ENCODE measurements at regions not wholly inside any gene's neighbourhood (a gene's known extent, or its start where the extent isn't known, plus 50 kb on each side); places are given as distances from the start of the nearest gene placed in this dataset.

- DNase-seq = no peak
- Histone ChIP-seq H3K9ac (no peak overlapping the region), H3K4me1 (ENCODE audit: insufficient read depth) (no peaks in the 10 kb centered on the region), H4K20me1 (ENCODE audit: insufficient read depth) (no peaks in the 10 kb centered on the region), H3K36me3 (ENCODE audit: low read depth) (no peaks in the 10 kb centered on the region), H3K9me2 (ENCODE audit: insufficient read depth) (no peaks in the 10 kb centered on the region), H3F3A (ENCODE audit: insufficient read depth) (no peaks in the 10 kb centered on the region), H2AFZ (no peak overlapping the region), H3K4me2 (ENCODE audit: unreplicated experiment) (no peak overlapping the region), H3K27ac (no peak overlapping the region), H3K27me3 (replicated peaks; ENCODE audit: insufficient read depth) (0 out of 2 replicates have a peak, but pooled peaks cover under 1% of the 10 kb centered on the region), H3K79me2 (ENCODE audit: insufficient read depth) (no peaks in the 10 kb centered on the region), H3K9me3 (ENCODE audit: low read depth) (no peaks in the 10 kb centered on the region), H3K4me3 (no peak overlapping the region)
- TF ChIP-seq EZH2phosphoT487 (IDR thresholded peaks at IDR 0.05; ENCODE audit: insufficient read depth, low read depth) (no peak), EZH2 (IDR thresholded peaks at IDR 0.05; ENCODE audit: insufficient read depth, poor library complexity, severe bottlenecking) (no peak)
- 22 to 43% methylated on average over 2 of the region's 2 CpGs for WGBS, 2 experiments (ENCODE audit: low coverage in 1 of 2, low lambda C conversion rate in 2 of 2, missing lambda C conversion rate in 2 of 2)
- in situ Hi-C loops (cut with MboI) = no loop called here
These were observed 207.9 kb upstream of the DIO3 start for GRCh38 chr14:101353422-101353821.

GRCh38 chr14:101354726-101355125, 206.6 kb upstream of the DIO3 start:
- no peaks in the 10 kb centered on the region for H3K9me3 ChIP-seq (ENCODE audit: low read depth)
- H3K36me3 ChIP-seq (ENCODE audit: low read depth) = no peaks in the 10 kb centered on the region
- no peak for DNase-seq
- no peaks in the 10 kb centered on the region for H4K20me1 ChIP-seq (ENCODE audit: insufficient read depth)
- no peaks in the 10 kb centered on the region for H3K4me1 ChIP-seq (ENCODE audit: insufficient read depth)
- H3K27ac ChIP-seq = no peak overlapping the region
- H3F3A ChIP-seq (ENCODE audit: insufficient read depth) = no peaks in the 10 kb centered on the region
- no peaks in the 10 kb centered on the region for H3K79me2 ChIP-seq (ENCODE audit: insufficient read depth)
- H3K27me3 ChIP-seq (replicated peaks; ENCODE audit: insufficient read depth) = 0 out of 2 replicates have a peak, but pooled peaks cover 10% of the 10 kb centered on the region
- H2AFZ ChIP-seq = no peak overlapping the region
- TF ChIP-seq EZH2phosphoT487 (IDR thresholded peaks at IDR 0.05; ENCODE audit: insufficient read depth, low read depth) (no peak), EZH2 (IDR thresholded peaks at IDR 0.05; ENCODE audit: insufficient read depth, poor library complexity, severe bottlenecking) (no peak)
- H3K4me3 ChIP-seq = no peak overlapping the region
- 35 to 45% methylated on average over 2 of the region's 2 CpGs for WGBS, 2 experiments (ENCODE audit: low coverage in 1 of 2, low lambda C conversion rate in 2 of 2, missing lambda C conversion rate in 2 of 2)
- no peak overlapping the region for H3K9ac ChIP-seq
- H3K9me2 ChIP-seq (ENCODE audit: insufficient read depth) = no peaks in the 10 kb centered on the region
- H3K4me2 ChIP-seq (ENCODE audit: unreplicated experiment) = no peak overlapping the region
- in situ Hi-C loops (cut with MboI) = no loop called here

- H3F3A ChIP-seq (ENCODE audit: insufficient read depth) = no peaks in the 10 kb centered on the region
- no peak for DNase-seq
- H2AFZ ChIP-seq = no peak overlapping the region
- no peak overlapping the region for H3K4me3 ChIP-seq
- H3K4me1 ChIP-seq (ENCODE audit: insufficient read depth) = no peaks in the 10 kb centered on the region
- 32 to 36% methylated on average over 5 of the region's 5 CpGs for WGBS, 2 experiments (ENCODE audit: low coverage in 1 of 2, low lambda C conversion rate in 2 of 2, missing lambda C conversion rate in 2 of 2)
- H4K20me1 ChIP-seq (ENCODE audit: insufficient read depth) = no peaks in the 10 kb centered on the region
- in situ Hi-C loops (cut with MboI) = no loop called here
- H3K27me3 ChIP-seq (replicated peaks; ENCODE audit: insufficient read depth) = peaks cover 14% of the 10 kb centered on the region
- TF ChIP-seq EZH2phosphoT487 (IDR thresholded peaks at IDR 0.05; ENCODE audit: insufficient read depth, low read depth) = no peak
- TF ChIP-seq EZH2 (IDR thresholded peaks at IDR 0.05; ENCODE audit: insufficient read depth, poor library complexity, severe bottlenecking) = no peak
- H3K9ac ChIP-seq = no peak overlapping the region
- no peak overlapping the region for H3K27ac ChIP-seq
- H3K9me2 ChIP-seq (ENCODE audit: insufficient read depth) = no peaks in the 10 kb centered on the region
- no peak overlapping the region for H3K4me2 ChIP-seq (ENCODE audit: unreplicated experiment)
- H3K36me3 ChIP-seq (ENCODE audit: low read depth) = no peaks in the 10 kb centered on the region
- no peaks in the 10 kb centered on the region for H3K79me2 ChIP-seq (ENCODE audit: insufficient read depth)
- H3K9me3 ChIP-seq (ENCODE audit: low read depth) = no peaks in the 10 kb centered on the region
These were observed 206.0 kb upstream of the DIO3 start for GRCh38 chr14:101355284-101355683.

GRCh38 chr14:101357038-101357437, 204.3 kb upstream of the DIO3 start:
- no peak overlapping the region for H3K27ac ChIP-seq
- no peak overlapping the region for H3K4me3 ChIP-seq
- H3K36me3 ChIP-seq (ENCODE audit: low read depth) = no peaks in the 10 kb centered on the region
- peaks cover 16% of the 10 kb centered on the region for H3K27me3 ChIP-seq (replicated peaks; ENCODE audit: insufficient read depth)
- no peaks in the 10 kb centered on the region for H3K9me3 ChIP-seq (ENCODE audit: low read depth)
- no peak for DNase-seq
- H3K4me1 ChIP-seq (ENCODE audit: insufficient read depth) = no peaks in the 10 kb centered on the region
- 69 to 75% methylated on average over 12 of the region's 12 CpGs for WGBS, 2 experiments (ENCODE audit: low coverage in 1 of 2, low lambda C conversion rate in 2 of 2, missing lambda C conversion rate in 2 of 2)
- in situ Hi-C loops (cut with MboI) = no loop called here
- H3K79me2 ChIP-seq (ENCODE audit: insufficient read depth) = no peaks in the 10 kb centered on the region
- H3F3A ChIP-seq (ENCODE audit: insufficient read depth) = no peaks in the 10 kb centered on the region
- no peak overlapping the region for H3K4me2 ChIP-seq (ENCODE audit: unreplicated experiment)
- TF ChIP-seq EZH2phosphoT487 (IDR thresholded peaks at IDR 0.05; ENCODE audit: insufficient read depth, low read depth) (no peak), EZH2 (IDR thresholded peaks at IDR 0.05; ENCODE audit: insufficient read depth, poor library complexity, severe bottlenecking) (no peak)
- no peaks in the 10 kb centered on the region for H4K20me1 ChIP-seq (ENCODE audit: insufficient read depth)
- H2AFZ ChIP-seq = no peak overlapping the region
- no peak overlapping the region for H3K9ac ChIP-seq
- no peaks in the 10 kb centered on the region for H3K9me2 ChIP-seq (ENCODE audit: insufficient read depth)
